Stimulated activated naive CD4-positive, alpha-beta T cell (primary cell): ENCODE measurements at regions not wholly inside any gene's neighbourhood (a gene's known extent, or its start where the extent isn't known, plus 50 kb on each side); places are given as distances from the start of the nearest gene placed in this dataset.
"Not testable (repeated sequence)": the region's sequence is repeated elsewhere in the genome, so short reads cannot be mapped to it uniquely, and the experiment has no call there.

ENCODE experiments used
- DNase-seq, 6 experiments: peaks; one replicate each; lab custom pipeline; 2025; lab: John Stamatoyannopoulos, UW

GRCh38 chr4:120299631-120300030, 233.0 kb upstream of the MAD2L1 start:
- DNase-seq, result no peak

- DNase-seq, result no peak
Measured at GRCh38 chr4:120293341-120293740, 226.7 kb upstream of the MAD2L1 start.

DNA sequence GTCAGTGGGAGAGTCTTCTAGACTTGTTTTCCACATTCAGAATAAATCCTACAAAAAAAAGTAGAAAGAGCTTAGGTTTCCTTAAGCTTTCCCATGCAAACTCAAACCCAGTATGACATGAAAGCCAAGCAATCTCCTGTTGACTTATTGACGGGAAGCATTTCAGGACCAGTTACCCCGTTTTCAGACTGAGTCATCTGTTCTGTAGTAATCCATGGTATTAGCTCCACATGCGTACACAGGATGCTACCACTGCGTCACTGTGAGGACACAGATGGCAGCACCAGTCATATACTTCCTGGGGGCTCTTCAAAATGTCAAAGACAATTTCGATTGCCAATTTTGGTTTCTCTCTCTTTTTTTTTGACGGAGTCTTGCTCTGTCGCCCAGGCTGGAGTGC, 224.9 kb upstream of the MAD2L1 start:
- no peak for DNase-seq

GRCh38 chr4:120290553-120290952, 223.9 kb upstream of the MAD2L1 start:
- no peak for DNase-seq

GRCh38 chr4:120286813-120287212, 220.2 kb upstream of the MAD2L1 start:
- DNase-seq, result no peak

DNA sequence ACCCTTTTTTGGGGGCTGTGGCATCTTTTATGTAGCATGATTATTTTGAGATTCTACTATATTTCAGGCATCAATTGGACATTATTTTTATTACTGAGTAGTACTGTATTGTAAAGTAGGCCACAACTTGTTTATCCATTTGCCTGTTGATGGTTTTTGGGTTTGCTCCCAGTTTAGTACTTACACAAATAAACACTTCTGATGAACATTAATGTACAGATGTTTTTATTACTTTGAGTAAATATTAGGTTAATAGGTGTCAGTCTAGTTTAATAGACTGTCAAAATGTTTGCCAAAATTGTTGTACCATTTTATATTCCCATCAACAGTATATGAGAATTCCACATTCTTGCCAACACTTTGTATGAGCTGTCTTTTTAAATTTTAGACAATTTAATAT, 214.9 kb upstream of the MAD2L1 start:
- no peak for DNase-seq

DNA sequence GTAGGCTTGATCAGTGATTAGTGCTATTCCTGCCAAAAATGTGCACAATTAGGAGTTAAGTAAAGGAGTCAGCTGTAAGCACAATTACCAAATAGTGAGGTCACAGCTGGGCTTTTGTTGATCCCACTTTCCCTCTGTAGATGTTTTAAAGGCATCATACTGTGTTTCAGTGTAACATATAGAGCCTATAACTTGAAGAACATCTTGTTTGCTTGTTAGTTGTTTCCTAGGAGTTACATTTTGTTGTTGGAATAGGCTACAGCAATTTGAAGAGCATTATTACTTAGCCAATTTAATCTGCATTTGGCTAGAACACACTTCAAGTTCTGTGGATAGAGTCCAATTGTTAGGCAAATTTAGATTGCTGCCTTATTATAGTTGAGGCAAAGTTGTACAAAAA, 210.7 kb upstream of the MAD2L1 start:
- DNase-seq, result no peak

- no peak for DNase-seq
Measured at GRCh38 chr4:120266602-120267001, 200.0 kb upstream of the MAD2L1 start.

DNA sequence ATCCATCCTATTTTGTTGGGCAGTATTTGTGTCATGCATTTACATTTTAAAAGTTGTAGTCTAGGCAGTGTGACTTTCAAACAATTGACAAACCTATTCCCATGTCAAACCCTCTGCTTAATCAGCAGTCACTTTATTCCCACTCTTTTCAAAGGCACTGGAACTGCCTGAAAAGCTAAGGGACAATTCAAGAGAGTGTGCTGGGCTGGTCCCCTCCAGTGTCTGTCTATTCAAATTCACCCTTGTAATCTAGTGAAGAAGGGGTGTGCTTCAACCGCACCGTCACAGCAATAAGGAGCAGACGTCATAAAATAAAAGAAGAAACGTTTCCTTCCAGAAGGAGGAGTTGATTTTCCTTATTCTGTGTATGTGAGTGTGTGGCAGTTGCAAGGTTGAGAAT, 197.0 kb upstream of the MAD2L1 start:
- no peak for DNase-seq

- no peak for DNase-seq
Measured at GRCh38 chr4:120261117-120261516, 194.5 kb upstream of the MAD2L1 start.

GRCh38 chr4:120256112-120256775, 189.6 kb upstream of the MAD2L1 start:
- not testable (repeated sequence) for DNase-seq

DNA sequence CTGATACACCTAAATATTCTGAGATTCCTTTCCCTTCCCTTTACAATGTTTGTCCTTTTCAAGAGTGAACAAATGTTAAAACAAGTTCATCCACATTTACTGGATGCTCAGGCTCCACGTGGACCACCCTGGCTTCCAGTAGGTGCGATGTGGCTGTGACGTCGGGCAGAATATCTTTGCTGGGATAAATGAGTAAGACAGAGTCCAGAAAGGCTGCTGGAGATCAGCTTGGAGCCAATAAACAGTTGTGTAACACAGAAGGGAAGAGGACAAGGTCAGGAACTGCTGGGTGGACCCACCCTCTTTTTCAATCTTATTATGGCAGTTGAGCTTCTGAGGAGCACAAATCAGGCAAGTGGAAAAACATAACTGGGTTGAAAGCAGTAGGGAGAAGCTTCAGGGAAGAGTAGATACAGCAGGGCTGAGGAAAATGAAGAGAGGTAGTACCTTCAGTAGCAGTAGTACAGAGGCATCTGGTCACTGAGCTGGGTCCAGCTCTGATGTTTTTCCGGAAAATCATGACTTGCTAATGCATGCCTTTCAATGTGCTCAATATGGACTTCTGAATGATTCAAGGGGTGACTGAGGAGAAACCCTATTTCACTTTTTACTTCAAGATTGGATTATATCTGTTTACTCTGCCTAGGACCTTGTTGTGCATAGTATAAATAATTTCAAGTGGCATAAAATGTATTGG, 171.8 kb upstream of the MAD2L1 start:
- no peak for DNase-seq

DNA sequence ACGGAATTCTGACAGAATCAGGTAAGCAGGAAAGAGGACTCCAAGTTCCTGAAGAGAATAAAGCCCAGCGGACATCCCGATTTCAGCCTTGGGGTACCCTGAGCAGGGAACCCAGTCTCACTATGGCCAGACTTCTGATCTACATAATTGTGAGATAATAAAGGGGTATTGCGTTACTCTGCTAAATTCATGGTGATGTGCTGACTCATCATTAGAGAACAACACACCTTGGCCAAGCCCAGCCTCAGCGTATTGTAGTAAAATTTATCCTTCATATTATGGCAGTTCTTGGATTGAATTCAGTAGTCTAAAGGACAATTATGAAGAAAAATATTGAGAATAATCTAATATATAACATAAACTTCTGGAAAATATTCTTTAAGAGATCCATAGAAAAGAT, 170.2 kb upstream of the MAD2L1 start:
- no peak for DNase-seq

GRCh38 chr4:120232050-120232449, 165.4 kb upstream of the MAD2L1 start:
- DNase-seq, result no peak

DNA sequence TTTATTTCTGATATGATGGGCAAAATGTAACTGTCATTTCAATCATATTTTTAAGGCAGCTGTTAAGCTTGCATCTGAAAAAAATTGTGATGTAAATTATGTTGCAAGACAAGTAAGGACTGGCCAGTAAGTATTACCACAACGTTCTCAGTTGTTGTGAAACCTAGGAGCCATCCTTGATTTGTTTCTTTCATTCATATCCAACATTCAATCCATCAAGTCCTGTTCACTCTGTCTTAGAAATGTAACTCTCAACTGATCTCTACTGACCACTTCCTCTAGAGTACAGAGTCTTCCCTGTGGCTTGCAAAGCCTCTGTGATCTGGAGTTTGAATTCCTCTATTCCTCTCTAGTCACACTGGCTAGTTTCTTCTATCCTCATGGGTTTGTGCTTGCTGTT, 161.4 kb upstream of the MAD2L1 start:
- no peak for DNase-seq

DNA sequence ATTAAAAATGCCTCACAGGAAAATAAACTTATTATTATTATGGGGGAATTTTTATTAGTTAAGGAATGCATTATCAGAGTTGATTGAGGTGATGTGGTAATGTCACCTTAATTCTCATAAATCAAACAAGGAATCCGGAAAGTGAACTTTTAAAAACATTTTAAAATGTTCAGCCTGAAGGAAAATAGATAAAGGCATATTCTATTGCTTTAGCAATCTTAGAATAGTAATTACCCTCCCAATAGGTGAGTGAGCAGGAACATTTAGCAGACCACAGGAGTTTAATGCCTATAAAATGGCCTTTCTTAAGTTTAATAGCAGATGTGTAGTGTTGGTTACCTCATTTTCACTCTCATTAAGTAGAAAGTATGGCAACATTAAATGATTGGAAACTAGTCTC, 160.9 kb upstream of the MAD2L1 start:
- DNase-seq, result no peak

- no peak for DNase-seq
Measured at GRCh38 chr4:120225527-120225926, 158.9 kb upstream of the MAD2L1 start.

- DNase-seq, result no peak
Measured at GRCh38 chr4:120218981-120219380, 152.3 kb upstream of the MAD2L1 start.

GRCh38 chr4:120215350-120215749, 148.7 kb upstream of the MAD2L1 start:
- DNase-seq, result no peak

GRCh38 chr4:120211408-120212015, 144.9 kb upstream of the MAD2L1 start:
- DNase-seq, result no peak

DNA sequence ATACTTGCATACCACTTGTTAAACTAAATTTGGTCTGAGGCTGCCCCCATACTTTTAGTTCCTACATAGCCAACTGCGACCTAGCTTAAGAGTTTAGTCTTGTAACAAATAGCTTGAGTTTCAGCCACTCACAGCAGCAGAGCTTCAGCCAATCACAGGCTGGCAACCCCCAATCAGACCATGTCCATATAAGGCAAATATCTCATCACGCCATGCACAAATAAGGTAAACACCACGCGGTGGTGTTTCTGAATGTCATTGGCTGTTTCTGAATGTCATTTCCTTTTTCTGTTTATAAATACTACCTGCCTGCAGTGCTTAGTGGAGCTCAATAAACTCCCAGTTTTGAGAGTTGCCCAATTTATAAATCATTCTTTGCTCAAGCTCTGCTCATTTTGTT, 143.1 kb upstream of the MAD2L1 start:
- DNase-seq, result no peak

GRCh38 chr4:120207021-120207420, 140.4 kb upstream of the MAD2L1 start:
- DNase-seq, result no peak

DNA sequence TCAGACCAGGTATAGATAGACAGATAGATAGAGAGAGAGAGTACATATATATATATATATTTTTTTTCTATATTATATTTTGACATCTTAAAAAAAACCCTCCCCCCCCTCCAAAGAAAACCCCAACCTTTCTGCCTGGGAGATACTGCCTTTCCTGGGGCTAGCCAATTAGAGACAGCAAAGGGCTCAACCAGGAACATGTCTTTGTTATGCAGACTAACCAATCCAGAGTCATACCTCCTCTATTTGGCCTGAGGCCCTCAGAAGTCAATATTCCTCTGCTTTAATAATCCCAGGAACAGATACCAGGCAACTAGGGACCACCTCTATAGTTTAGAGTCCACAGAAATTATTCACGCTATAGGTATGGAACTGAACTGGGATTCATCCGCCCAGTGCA, 135.6 kb upstream of the MAD2L1 start:
- no peak for DNase-seq
